ENCODE measurements at regions not wholly inside any gene's neighbourhood (a gene's known extent, or its start where the extent isn't known, plus 50 kb on each side); places are given as distances from the start of the nearest gene placed in this dataset.

GRCh38 chr4:189313064-189313463, 627.6 kb upstream of the FRG1 start:
- TF ChIP-seq CTCF (IDR thresholded peaks at IDR 0.05; ENCODE audit: low read depth, low read length, poor library complexity, severe bottlenecking), result no peak
- no peak for TF ChIP-seq EZH2phosphoT487 (IDR thresholded peaks at IDR 0.05; ENCODE audit: borderline replicate concordance, low read length)

Measured in DOHH2 (cell line).